AG09309 (cell line): ENCODE measurements at regions not wholly inside any gene's neighbourhood (a gene's known extent, or its start where the extent isn't known, plus 50 kb on each side); places are given as distances from the start of the nearest gene placed in this dataset.
"Not testable (repeated sequence)": the region's sequence is repeated elsewhere in the genome, so short reads cannot be mapped to it uniquely, and the experiment has no call there.

Source experiments
- DNase-seq: peaks from one replicate; pipeline ENCODE4 v3.0.0-alpha.2; 2010; ENCODE audit warnings: low read depth
- H3K4me3 ChIP-seq: 2 replicates; pipeline ENCODE4 v1.5.1; 2011; ENCODE audit warnings: mild to moderate bottlenecking, low read depth, low read length, moderate library complexity; ENCODE audit not compliant: control insufficient read depth
- CTCF ChIP-seq: IDR thresholded peaks from 2 replicates; pipeline ENCODE4 v1.5.1; 2011; ENCODE audit warnings: mild to moderate bottlenecking, low read depth, low read length, inconsistent platforms; ENCODE audit not compliant: insufficient read depth, control insufficient read depth; ENCODE audit errors: missing control alignments

GRCh38 chr5:34452170-34452828, 203.8 kb upstream of the RAI14 start:
- no peak overlapping the region for H3K4me3 ChIP-seq
- peak; percentile 54 for TF ChIP-seq CTCF
- DNase-seq, result no peak

GRCh38 chr5:34455098-34455497, 201.0 kb upstream of the RAI14 start:
- no peak overlapping the region for H3K4me3 ChIP-seq
- no peak for TF ChIP-seq CTCF
- peak; percentile 5 for DNase-seq

GRCh38 chr5:34459908-34460307, 196.2 kb upstream of the RAI14 start:
- H3K4me3 ChIP-seq, result no peak overlapping the region
- no peak for TF ChIP-seq CTCF
- DNase-seq, result no peak

- H3K4me3 ChIP-seq, result no peak overlapping the region
- DNase-seq, result no peak
- TF ChIP-seq CTCF, result no peak
These were observed 195.6 kb upstream of the RAI14 start for GRCh38 chr5:34460496-34460895.

DNA sequence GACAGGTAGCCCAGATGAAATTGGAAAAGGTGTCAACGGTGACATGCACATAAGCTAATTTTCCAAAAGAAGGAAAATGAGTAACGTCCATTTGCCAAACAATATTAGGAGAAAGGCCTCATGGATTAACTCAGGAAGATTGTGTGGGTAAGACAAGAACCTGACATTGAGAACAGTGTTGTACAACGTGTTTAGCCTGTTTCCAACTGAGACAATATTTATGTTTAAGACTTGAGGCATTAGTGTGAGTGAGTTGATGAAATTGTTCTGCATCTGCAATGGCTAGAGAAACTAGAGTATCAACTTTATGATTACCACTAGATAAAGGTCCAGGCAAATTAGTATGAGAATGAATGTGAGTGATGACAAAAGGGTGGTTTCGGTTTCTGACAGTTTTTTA, 191.3 kb upstream of the RAI14 start:
- no peak for DNase-seq
- no peak overlapping the region for H3K4me3 ChIP-seq
- no peak for TF ChIP-seq CTCF

GRCh38 chr5:34465301-34465700, 190.8 kb upstream of the RAI14 start:
- not testable (repeated sequence) for H3K4me3 ChIP-seq, DNase-seq
- TF ChIP-seq CTCF, result peak; percentile 35

DNA sequence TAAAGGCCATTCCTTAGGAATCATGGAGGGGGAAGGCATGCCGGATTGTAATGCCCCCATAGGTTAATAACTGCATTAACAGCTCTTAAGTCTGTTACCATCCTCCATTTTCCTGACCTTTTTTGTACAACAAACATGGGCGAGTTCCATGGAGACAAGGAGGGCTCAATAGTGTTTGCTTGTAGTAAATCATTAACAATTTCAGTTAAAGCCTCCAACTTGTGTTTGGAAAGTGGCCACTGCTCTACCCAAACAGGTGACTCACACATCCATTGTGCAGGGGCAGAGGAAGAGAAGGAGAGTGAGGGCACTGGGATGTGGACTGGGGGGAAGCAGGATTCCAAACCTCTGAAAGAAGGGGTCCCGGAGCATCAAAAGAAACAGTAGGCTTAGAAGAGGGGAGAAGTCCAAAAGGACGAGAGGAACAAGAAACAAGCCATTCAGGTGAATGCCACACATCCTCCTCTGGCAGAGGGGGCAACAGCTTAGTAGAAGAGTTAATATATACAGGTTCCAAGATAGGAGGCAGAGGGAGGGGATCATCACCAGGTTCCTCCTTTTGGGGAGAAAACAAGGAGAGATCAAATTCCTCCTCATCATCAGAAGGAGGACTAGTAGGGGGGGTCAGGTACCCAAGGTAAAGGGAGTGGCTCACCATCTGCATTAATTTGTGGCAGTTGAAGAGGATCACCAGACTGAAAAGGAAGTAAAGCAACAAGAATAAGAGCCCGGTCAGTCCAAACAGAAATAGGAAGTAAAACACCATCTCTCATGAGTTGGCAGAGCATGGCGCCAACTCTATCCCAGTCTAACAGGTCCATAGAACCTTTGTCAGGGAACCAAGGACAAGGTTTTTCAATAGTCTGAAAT, 189.4 kb upstream of the RAI14 start:
- H3K4me3 ChIP-seq, DNase-seq: not testable (repeated sequence)
